IMR-90 (cell line): ENCODE measurements at regions not wholly inside any gene's neighbourhood (a gene's known extent, or its start where the extent isn't known, plus 50 kb on each side); places are given as distances from the start of the nearest gene placed in this dataset.

Experiments used
- ATAC-seq: fragments of 200-7000 bp; cut with Tn5 transposase; 2 replicates; pipeline ENCODE4 v1.9.1; 2020; ENCODE audit warnings: low read depth, mild to moderate bottlenecking, moderate library complexity
- BruUV-seq: library from RNA; stranded (reverse); fragments of 400-500 nt; replicated peaks from 2 replicates; lab custom pipeline; 2021; lab: Mats Ljungman, UMichigan
- CTCF ChIA-PET: fragments of 300-600 bp; formaldehyde crosslinking; extraction: SDS; loops from one replicate; lab custom pipeline; 2021; ENCODE audit warnings: antibody characterized with exemption; lab: Yijun Ruan, JAX
- POLR2A ChIA-PET: fragments of 300-600 bp; sonication (Branson Sonifier 250); formaldehyde crosslinking; loops from one replicate; lab custom pipeline; 2022; ENCODE audit warnings: antibody characterized with exemption; ENCODE audit not compliant: unreplicated experiment; lab: Charles Lee
- DNase-seq: peaks from one replicate; pipeline ENCODE4 v3.0.0; 2013
- H2AFZ ChIP-seq: replicated peaks from 2 replicates; pipeline ENCODE3; 2013; ENCODE audit warnings: low read length, mild to moderate bottlenecking; ENCODE audit not compliant: poor library complexity
- H2AK5ac ChIP-seq: 2 replicates; pipeline ENCODE4 v1.6.1; 2013; ENCODE audit warnings: low read depth, low read length, inconsistent platforms
- H2AK9ac ChIP-seq: replicated peaks from 2 replicates; pipeline ENCODE3; 2013; ENCODE audit warnings: mild to moderate bottlenecking, low read depth, low read length, moderate library complexity; ENCODE audit not compliant: poor library complexity
- H2BK120ac ChIP-seq: 2 replicates; pipeline ENCODE4 v1.6.1; 2013; ENCODE audit warnings: low read depth, low read length, inconsistent platforms
- H2BK15ac ChIP-seq: 3 replicates; pipeline ENCODE4 v1.6.1; 2013; ENCODE audit warnings: low read depth, low read length, inconsistent platforms
- H2BK20ac ChIP-seq: 2 replicates; pipeline ENCODE4 v1.6.1; 2013; ENCODE audit warnings: low read depth, mild to moderate bottlenecking, inconsistent platforms, low read length, moderate library complexity
- H2BK5ac ChIP-seq: 2 replicates; pipeline ENCODE4 v1.6.1; 2013; ENCODE audit warnings: mild to moderate bottlenecking, low read depth, low read length, inconsistent platforms; ENCODE audit not compliant: poor library complexity, severe bottlenecking
- H3K14ac ChIP-seq: replicated peaks from 2 replicates; pipeline ENCODE4 v1.6.1; 2013; ENCODE audit warnings: low read depth, low read length, inconsistent platforms
- H3K18ac ChIP-seq: 2 replicates; pipeline ENCODE4 v1.6.1; 2013; ENCODE audit warnings: low read depth, low read length, control low read depth
- H3K23ac ChIP-seq: 2 replicates; pipeline ENCODE4 v1.6.1; 2013; ENCODE audit warnings: low read depth, low read length, inconsistent platforms
- H3K27ac ChIP-seq: 2 replicates; pipeline ENCODE4 v1.5.1; 2013; ENCODE audit warnings: mild to moderate bottlenecking, control low read depth, low read length; ENCODE audit not compliant: insufficient read depth
- H3K27me3 ChIP-seq: 2 replicates; pipeline ENCODE4 v1.6.1; 2013; ENCODE audit warnings: low read length; ENCODE audit not compliant: control insufficient read depth, insufficient read depth
- H3K36me3 ChIP-seq: 2 replicates; pipeline ENCODE4 v1.6.1; 2013; ENCODE audit warnings: low read length, mixed read lengths; ENCODE audit not compliant: control insufficient read depth, insufficient read depth
- H3K4ac ChIP-seq: 2 replicates; pipeline ENCODE4 v1.6.1; 2013; ENCODE audit warnings: low read depth, low read length, inconsistent platforms
- H3K4me1 ChIP-seq: 2 replicates; pipeline ENCODE4 v1.6.1; 2013; ENCODE audit warnings: low read length, mixed read lengths; ENCODE audit not compliant: control insufficient read depth, insufficient read depth
- H3K4me2 ChIP-seq: 2 replicates; pipeline ENCODE4 v1.6.1; 2013; ENCODE audit warnings: low read depth, mild to moderate bottlenecking, control low read depth, low read length, moderate library complexity
- H3K4me3 ChIP-seq: 2 replicates; pipeline ENCODE4 v1.5.1; 2013; ENCODE audit warnings: low read depth, mild to moderate bottlenecking, control low read depth, low read length, moderate library complexity; ENCODE audit not compliant: insufficient read depth
- H3K56ac ChIP-seq: 2 replicates; pipeline ENCODE4 v1.6.1; 2013; ENCODE audit warnings: low read length, inconsistent platforms; ENCODE audit not compliant: insufficient read depth; ENCODE audit errors: extremely low read depth
- H3K79me1 ChIP-seq, 2 experiments: 2 replicates each; pipeline ENCODE4 v1.6.1; 2013; ENCODE audit warnings: low read length in 2 of 2, inconsistent platforms in 1 of 2, low read depth in 1 of 2
- H3K9ac ChIP-seq: 2 replicates; pipeline ENCODE4 v1.6.1; 2013; ENCODE audit warnings: low read depth, low read length, control low read depth
- H3K9me1 ChIP-seq: 2 replicates; pipeline ENCODE4 v1.6.1; 2013; ENCODE audit warnings: low read length, inconsistent platforms; ENCODE audit not compliant: insufficient read depth
- H3K9me3 ChIP-seq: 2 replicates; pipeline ENCODE4 v1.6.1; 2013; ENCODE audit warnings: low read length; ENCODE audit not compliant: control insufficient read depth, insufficient read depth
- H4K20me1 ChIP-seq: 2 replicates; pipeline ENCODE4 v1.6.1; 2013; ENCODE audit warnings: low read length, inconsistent platforms; ENCODE audit not compliant: insufficient read depth
- H4K5ac ChIP-seq: 2 replicates; pipeline ENCODE4 v1.6.1; 2013; ENCODE audit warnings: mild to moderate bottlenecking, low read depth, low read length, control low read depth
- H4K8ac ChIP-seq, 2 experiments: 2 replicates each; pipeline ENCODE4 v1.6.1; 2013; ENCODE audit warnings: low read depth in 2 of 2, low read length in 2 of 2, control low read depth in 1 of 2, inconsistent platforms in 1 of 2
- H4K91ac ChIP-seq: 2 replicates; pipeline ENCODE4 v1.6.1; 2013; ENCODE audit warnings: low read depth, low read length, inconsistent platforms; ENCODE audit not compliant: insufficient read depth
- POLR2A ChIP-seq: IDR thresholded peaks from 2 replicates; pipeline ENCODE4 v1.6.1; 2012; ENCODE audit warnings: mild to moderate bottlenecking, low read depth, low read length
- WGBS, 2 experiments: methylation state at CpG; one replicate each; pipeline versions ENCODE4 v1.1.5 to v1.1.7; 2013; ENCODE audit warnings: missing lambda C conversion rate in 2 of 2; ENCODE audit not compliant: insufficient read length in 1 of 2; ENCODE audit errors: extremely low coverage in 2 of 2; 5-methylcytosine and 5-hydroxymethylcytosine counted together
- dilution Hi-C: fragments of 300-500 bp; cut with HindIII; formaldehyde crosslinking; loops from one replicate; pipeline ENCODE4 v1.14.3; 2018; ENCODE audit warnings: low sequenced_read_pairs; ENCODE audit not compliant: unreplicated experiment
- in situ Hi-C: fragments of 300-500 bp; cut with MboI; formaldehyde crosslinking; loops from 3 replicates; pipeline ENCODE4 v1.14.3; 2019; ENCODE audit warnings: low sequenced_read_pairs, inconsistent platforms, mixed read lengths
- intact Hi-C: fragments of 100-400 bp; cut with micrococcal nuclease; formaldehyde crosslinking; loops from 2 replicates; pipeline ENCODE4 v1.10.0; 2022
- TF ChIP-seq, protein P1 (sequence below): conservative IDR thresholded peaks from 2 replicates; pipeline ENCODE4 v1.5.1; 2012; ENCODE audit warnings: mild to moderate bottlenecking, low read depth, low read length, improper control_type of control experiment

DNA sequence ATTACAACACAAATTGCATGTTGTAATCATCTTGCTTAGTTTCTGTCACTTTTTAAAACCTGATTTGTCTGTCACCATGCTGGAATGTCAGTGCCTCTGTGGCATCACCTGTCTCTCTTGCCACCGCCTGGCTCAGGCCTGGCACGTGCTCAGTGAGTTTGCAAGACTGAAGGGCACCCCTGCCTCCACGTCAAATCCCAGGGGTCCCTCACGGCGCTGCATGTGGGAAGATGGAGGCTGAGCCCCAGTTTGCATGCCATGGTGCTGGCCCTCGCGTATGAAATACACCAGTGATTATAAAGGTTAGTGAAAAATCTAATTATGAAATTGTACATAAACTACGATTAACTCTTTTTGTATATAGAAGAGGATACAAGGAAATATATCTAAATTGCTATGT lies 51.9 kb upstream of the VIPR2 start:
- no peak overlapping the region for H4K5ac ChIP-seq
- no peak overlapping the region for H2AK5ac ChIP-seq
- no CpG with 5 or more reads among the region's 8 CpGs for WGBS, 2 experiments
- no peak overlapping the region for H3K23ac ChIP-seq
- no peak overlapping the region for H3K4me3 ChIP-seq
- no peak overlapping the region for H3K4ac ChIP-seq
- CTCF ChIA-PET = no interaction called here
- H3K4me1 ChIP-seq = no peaks in the 10 kb centered on the region
- no TSS peak for BruUV-seq
- POLR2A ChIA-PET = no interaction called here
- H3K27ac ChIP-seq = no peak overlapping the region
- H2BK20ac ChIP-seq = no peak overlapping the region
- no peak for TF ChIP-seq POLR2A
- TF ChIP-seq, protein P1, sequence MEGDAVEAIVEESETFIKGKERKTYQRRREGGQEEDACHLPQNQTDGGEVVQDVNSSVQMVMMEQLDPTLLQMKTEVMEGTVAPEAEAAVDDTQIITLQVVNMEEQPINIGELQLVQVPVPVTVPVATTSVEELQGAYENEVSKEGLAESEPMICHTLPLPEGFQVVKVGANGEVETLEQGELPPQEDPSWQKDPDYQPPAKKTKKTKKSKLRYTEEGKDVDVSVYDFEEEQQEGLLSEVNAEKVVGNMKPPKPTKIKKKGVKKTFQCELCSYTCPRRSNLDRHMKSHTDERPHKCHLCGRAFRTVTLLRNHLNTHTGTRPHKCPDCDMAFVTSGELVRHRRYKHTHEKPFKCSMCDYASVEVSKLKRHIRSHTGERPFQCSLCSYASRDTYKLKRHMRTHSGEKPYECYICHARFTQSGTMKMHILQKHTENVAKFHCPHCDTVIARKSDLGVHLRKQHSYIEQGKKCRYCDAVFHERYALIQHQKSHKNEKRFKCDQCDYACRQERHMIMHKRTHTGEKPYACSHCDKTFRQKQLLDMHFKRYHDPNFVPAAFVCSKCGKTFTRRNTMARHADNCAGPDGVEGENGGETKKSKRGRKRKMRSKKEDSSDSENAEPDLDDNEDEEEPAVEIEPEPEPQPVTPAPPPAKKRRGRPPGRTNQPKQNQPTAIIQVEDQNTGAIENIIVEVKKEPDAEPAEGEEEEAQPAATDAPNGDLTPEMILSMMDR = no peak
- no peak overlapping the region for H2BK5ac ChIP-seq
- no peak overlapping the region for H4K91ac ChIP-seq
- H3K56ac ChIP-seq = no peak overlapping the region
- no peak overlapping the region for H3K9ac ChIP-seq
- H3K4me2 ChIP-seq = no peak overlapping the region
- no peak overlapping the region for H2AK9ac ChIP-seq
- H3K9me3 ChIP-seq = peaks cover 27% of the 10 kb centered on the region
- intact Hi-C loops = no loop called here
- DNase-seq (no peak), ATAC-seq (no peak)
- no peaks in the 10 kb centered on the region for H4K20me1 ChIP-seq
- H3K79me1 ChIP-seq = no peaks in the 10 kb centered on the region
- in situ Hi-C loops = no loop called here
- H3K36me3 ChIP-seq = no peaks in the 10 kb centered on the region
- no peak overlapping the region for H2BK15ac ChIP-seq
- no peaks in the 10 kb centered on the region for H3K27me3 ChIP-seq
- no peaks in the 10 kb centered on the region for H3K9me1 ChIP-seq
- no peak overlapping the region for H3K14ac ChIP-seq
- dilution Hi-C loops = no loop called here
- no peak overlapping the region for H4K8ac ChIP-seq
- no peak overlapping the region for H2AFZ ChIP-seq
- no peak overlapping the region for H2BK120ac ChIP-seq
- H3K18ac ChIP-seq = no peak overlapping the region
